ENCODE measurements at regions not wholly inside any gene's neighbourhood (a gene's known extent, or its start where the extent isn't known, plus 50 kb on each side); places are given as distances from the start of the nearest gene placed in this dataset.
"Not testable (repeated sequence)": the region's sequence is repeated elsewhere in the genome, so short reads cannot be mapped to it uniquely, and the experiment has no call there.

DNA sequence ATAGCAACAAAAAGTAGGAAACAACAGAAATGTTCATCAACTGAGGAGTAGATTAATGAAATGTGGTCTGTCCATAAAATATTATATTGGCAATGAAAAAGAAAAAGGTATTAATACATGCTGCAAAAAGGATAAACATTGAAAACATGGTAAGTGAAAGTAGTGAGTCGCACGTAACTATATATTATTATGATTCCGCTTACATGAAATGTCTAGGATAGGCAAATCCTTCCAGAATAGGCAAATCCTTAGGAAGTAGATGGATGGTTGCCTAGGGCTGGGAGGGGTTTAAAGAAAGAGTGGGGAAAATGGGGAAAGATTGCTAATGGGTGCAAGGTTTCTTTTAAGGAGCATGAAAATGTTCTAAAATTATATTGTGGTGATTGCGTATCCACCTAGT, 198.1 kb upstream of the WSB1 start:
- not testable (repeated sequence) for DNase-seq

DNA sequence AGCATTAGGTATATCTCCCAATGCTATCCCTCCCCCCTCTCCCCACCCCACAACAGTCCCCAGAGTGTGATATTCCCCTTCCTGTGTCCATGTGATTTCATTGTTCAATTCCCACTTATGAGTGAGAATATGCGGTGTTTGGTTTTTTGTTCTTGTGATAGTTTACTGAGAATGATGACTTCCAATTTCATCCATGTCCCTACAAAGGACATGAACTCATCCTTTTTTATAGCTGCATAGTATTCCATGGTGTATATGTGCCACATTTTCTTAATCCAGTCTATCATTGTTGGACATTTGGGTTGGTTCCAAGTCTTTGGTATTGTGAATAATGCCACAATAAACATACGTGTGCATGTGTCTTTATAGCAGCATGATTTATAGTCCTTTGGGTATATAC, 194.6 kb upstream of the WSB1 start:
- not testable (repeated sequence) for DNase-seq

DNA sequence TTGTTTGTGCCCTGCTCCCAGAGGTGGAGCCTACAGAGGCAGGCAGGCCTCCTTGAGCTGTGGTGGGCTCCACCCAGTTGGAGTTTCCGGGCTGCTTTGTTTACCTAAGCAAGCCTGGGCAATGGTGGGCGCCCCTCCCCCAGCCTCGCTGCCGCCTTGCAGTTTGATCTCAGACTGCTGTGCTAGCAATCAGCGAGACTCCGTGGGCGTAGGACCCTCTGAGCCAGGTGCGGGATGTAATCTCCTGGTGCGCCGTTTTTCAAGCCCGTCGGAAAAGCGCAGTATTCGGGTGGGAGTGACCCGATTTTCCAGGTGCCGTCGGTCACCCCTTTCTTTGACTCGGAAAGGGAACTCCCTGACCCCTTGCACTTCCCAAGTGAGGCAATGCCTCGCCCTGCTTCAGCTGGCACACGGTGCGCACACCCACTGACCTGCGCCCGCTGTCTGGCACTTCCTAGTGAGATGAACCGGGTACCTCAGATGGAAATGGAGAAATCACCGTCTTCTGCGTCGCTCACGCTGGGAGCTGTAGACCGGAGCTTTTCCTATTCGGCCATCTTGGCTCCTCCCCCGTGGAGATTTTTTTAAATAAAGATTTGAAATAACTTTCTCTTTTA, 189.2 kb upstream of the WSB1 start:
- DNase-seq: not testable (repeated sequence)

DNA sequence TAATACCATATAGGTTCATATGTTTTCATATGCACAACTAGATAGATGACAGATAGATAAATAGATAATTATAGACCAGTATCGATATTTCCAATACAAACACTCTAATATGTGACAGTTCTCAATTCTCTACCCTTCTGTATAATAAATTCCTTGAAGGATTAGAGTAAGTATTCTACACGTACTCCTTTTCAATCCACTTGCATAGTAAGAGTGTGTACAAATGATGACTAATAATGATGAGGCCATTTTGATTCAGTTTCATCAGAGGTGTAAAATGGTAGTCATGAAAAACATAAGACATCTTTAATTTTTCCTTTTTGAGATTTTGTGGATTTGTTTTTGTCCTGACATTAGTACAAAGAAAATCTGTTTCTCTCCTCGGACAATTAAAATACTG, 188.3 kb upstream of the WSB1 start:
- DNase-seq: no peak

DNA sequence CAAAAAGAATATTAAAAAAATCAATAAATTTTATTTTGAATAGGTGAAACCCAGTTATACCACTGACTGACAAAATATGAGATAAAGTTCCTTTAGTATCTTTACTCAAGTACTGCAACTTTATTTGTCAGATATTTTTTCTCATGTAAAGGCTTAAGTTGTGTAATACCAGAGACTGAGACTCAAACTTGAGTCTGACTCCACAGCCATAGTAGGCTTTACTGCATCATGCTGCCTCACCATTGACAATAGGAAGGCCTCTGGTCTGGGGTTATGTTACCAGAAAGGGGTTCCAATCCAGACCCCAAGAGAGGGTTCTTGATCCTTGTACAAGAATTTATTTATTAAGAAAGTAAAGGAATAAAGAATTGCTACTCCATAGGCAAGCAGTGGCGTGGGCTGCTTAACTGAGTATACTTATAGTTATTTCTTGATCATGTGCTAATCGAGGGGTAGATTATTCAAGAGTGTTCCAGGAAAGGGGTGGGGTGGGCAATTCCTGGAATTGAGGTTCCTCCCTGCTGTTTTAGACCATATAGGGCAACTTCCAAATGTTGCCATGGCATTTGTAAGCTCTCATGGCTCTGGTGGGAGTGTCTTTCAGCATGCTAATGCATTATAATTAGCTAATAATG, 187.4 kb upstream of the WSB1 start:
- no peak for DNase-seq

DNA sequence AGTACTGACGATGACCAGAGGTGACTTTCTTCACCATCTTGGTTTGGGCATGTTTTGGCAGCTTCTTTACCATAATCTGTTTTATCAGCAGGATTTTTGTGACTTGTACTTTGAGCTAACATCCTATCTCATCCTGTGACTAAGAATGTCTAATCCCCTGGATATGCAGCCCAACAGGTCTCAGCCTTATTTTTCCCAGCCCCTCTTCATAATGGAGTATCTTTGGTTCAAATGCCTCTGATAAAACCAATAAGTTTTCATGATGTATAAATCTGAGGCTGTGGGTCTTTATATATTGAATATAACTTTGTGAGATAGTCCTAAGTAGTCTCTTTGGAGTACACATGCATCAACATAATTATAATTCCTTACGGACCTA, 186.9 kb upstream of the WSB1 start:
- DNase-seq: no peak

DNA sequence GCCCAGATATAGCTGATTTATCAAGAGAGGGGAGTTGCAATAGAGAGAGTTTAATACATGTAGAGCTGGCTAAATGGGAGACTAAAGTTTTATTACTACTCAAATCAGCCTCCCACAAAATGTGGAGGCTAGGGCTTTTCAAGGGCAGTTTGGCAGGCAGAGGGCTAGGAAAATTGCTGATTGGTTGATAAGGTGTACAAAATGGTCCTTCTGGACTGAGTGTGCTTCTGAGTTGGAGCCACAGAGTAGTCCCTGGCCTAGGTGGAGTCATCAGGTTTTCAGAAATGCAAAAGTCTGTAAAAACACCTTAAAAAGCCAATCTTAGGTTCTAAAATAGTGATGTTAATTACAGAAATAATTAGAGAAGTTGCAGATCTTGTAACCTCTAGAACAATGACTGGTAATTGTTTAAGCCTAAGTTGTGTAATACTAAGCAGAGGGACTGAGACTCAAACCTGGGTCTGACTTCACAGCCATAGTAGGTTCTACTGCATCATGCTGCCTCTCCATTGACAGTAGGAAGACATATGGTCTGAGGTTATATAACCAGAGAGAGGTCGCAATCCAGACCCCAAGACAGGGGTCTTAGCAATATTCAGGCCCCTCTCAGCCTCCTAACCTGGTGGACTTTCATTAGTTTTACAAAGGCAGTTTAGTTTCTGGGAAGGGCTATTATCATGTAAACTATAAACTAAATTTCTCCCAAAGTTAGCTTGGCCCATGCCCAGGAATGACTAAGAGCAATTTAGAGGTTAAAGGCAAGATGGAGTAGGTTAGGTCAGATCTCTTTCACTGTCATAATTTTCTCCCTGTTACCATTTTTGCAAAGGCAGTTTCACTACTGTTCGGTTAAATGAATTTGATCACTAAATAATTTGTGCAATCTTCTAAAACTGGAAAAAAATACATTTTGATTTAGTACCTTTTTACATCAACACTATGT, 186.3 kb upstream of the WSB1 start:
- DNase-seq: not testable (repeated sequence)

DNA sequence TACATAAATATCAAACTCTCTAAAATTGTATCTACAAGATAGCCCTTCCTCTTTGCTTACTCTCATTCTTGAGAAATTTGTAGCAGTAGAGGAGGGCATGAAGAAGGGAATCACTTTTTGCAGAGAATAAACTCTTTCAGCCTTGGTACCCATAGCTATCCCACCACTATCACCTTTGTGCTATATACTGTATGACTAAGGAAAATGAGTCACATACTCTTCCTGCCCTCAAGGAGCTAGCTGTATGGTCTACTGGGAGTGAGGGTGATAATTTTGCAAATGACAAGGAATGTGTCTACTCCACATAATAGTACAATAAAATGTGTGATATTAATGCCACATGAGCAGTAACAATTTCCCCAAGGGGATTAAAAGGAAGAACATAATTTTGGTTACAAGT, 184.6 kb upstream of the WSB1 start:
- DNase-seq: no peak

DNA sequence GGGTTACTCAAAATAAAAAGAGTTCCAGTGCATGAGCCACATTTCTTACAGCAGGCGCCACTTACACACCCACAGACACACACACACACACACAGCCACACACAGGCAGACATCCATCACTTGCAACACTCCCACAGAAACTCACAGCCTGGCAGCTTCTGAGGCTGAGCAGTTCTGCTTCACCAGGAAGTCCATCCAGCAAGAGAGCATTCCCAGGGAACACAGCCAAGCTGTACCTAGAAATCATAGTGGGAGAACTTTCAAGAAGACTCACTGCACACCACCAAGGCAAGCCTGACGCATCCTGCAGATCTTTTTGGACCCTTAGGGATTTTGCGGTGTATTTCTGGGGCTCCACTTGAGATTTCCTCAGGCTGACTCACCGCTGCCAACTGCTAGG, 140.9 kb upstream of the WSB1 start:
- no peak for DNase-seq

DNA sequence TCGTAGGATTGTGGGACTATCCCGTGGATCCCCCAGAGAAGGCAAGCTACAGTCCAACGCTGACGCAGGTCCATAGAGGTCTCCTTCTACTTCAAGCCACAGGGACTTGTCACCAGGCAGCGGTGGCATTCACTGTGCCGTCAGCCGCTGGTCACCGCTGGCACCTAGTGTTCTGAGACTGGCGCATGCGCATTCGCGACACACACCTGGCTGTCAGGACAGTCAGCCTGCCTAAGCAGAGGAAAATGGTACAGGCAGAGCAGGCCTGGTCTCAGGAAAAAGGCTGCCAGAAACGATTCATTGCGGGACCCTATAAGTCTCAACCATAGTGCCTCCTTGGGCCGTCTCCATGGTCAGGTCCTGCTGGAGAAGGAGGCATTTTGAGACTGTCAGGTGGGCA, 138.0 kb upstream of the WSB1 start:
- no peak for DNase-seq

DNA sequence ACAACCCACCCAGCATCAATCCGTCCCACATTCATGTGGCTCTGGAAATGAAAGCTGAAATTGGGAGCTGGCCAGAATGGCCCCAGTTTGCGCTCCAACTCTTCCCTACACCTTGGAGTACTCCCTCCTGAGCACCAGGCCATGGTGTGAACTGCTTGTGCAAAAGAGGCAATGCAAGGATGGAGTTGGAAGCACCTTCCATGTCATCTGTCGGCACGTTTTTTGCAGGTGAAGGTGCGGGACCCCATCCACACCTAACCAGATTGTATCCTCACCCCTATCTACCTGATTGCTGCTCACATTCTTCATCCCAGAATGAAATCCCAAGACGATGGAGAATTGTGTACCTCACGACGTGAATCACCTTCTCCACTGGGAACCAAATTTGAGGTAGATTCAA, 136.6 kb upstream of the WSB1 start:
- DNase-seq: no peak

DNA sequence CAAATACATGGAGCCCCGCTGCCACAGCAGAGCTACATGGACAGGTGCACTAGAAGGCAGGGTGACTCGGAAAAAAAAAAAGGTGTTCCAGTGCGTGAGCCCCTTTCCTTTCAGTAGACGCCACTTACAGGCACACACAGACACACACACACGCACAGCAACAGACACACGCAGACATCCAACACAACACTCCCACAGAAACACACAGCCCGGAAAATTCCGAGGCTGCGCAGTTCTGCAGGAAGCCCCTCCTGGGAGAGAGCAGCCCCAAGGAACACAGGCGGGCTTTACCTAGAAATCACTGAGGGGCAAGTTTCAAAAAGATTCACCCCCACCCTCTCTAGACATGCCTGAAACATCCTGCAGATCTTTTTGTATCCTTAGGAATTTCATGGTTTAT, 136.0 kb upstream of the WSB1 start:
- no peak for DNase-seq

DNA sequence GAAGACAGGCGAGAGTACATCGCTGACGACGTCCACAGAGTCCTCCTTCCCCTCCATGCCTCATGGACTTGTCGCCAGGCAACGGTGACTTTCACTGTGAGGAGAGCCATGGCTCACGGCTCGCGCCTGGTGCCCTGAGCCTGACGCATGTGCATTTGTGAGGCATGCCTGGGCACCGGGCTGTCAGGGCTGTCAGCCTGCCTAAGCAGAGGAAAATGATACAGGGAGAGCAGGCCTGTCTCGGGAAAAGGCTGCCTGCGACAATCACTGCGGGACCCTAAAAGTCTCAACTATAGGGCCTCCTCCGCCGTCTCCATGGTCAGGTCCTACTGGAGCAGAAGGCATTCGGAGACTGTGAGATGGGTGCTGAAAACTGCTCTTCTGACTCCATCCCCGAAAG, 135.5 kb upstream of the WSB1 start:
- DNase-seq: no peak

DNA sequence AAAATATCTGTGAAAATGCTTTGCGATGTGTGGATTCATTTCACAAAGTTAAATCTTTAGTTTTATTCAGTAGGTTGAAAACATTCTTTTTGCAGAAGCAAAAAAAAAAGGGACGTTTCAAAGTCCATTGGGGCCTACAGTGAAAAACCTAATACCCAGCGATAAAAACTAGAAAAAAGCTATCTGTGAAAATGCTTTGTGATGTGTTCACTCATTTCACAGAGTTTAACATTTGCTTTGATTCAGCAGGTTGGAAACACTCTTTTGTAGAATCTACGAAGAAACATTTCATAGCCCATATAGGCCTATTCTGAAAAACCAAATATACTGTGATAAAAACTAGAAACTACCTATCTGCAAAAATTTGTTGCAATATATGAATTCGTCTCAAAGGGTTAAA, 113.6 kb upstream of the WSB1 start:
- DNase-seq: no peak

DNA sequence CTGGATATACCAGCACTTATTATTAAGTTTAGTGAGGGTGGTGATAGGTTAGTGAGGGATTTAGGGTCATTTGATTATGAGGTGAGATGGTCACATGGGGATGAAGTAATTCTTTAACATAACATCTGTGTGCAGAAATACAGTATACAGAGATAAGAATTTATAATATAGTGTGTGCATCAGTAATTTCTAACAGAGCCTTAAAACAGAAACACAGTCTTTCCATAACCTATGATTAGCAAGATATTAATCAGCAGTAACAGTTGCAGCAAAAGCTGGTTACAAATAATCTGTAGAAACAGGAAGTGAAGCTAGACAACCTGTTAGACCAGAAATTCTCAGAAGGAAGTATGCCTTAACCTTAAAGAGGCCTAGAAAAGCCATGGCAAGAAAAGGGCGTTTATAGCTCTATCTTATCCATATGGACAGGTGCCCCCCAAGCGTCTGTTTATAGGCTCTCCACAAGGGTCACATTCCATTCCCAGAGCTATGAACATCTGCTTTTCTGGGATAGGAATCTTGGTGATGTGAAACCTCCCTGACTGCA, 112.5 kb upstream of the WSB1 start:
- DNase-seq: not testable (repeated sequence)

DNA sequence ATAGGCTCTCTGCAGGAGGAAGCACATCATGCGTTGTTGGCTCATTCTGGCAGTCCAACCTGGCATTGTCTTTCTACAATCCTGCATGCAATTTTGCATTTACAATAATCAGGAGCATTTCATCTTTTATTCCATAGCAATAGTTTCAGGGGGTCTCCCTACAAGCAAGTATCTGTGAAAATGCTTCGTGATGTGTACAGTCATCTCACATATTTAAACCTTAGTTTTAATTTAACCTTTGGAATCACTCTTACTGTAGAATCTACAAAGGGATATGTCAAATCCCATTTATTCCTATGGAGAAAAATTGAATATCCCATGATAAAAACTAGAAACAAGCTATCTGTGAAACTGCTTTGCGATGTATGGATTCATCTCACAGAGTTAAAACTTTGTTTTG, 112.0 kb upstream of the WSB1 start:
- no peak for DNase-seq

DNA sequence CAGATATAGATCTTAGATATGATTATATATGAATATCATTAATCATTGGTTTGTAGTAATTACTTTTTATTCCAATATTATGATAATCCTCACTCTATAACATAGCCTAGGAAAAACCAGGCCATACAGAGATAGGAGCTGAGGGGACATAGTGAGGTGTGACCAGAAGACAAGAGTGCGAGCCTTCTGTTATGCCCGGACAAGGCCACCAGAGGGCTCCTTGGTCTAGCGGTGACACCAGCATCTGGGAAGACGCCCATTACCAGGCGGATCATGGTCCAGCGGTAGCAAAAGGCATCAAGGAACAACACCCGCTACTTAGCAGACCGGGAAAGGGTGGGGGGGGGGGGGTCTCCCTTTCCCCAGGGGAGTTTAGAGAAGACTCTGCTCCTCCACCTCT, 96.4 kb upstream of the WSB1 start:
- DNase-seq: not testable (repeated sequence)

DNA sequence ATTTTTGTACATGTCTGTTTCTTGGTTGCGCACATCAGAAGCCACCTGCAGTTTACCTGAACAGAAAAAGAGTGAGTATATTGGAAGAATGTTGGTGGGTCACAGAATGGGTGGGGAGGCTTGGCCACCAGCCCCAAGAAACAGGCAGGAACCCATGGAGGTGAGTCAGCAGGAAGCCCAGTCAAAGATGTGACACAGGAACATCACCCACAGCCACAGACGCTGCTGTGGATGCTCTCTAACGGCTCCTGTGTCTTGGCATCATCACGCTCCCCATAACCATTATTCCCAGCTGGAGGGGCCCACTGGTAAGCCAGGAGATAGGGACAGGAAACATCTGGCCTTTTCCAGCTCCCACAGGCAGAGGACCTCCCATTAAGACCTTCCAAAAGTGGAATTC, 94.0 kb upstream of the WSB1 start:
- no peak for DNase-seq

DNA sequence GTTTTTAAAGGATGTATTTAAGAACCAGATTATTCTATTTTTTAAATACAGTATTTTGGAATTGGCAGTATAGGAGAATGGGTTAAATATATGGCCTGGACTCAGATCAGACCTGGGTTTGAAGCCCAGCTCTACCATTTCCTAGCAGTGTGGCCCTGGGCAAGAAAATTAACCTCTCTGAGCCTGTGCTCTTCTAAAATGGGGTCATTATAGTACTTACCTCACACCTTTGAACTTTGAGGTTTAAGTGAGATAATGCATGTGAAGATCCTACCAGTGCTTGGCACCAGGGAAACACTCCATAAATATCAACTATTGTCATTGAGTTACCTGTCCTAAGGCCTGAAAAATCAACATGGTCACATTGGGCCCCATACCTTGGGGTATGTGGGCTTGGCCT, 93.4 kb upstream of the WSB1 start:
- no peak for DNase-seq

DNA sequence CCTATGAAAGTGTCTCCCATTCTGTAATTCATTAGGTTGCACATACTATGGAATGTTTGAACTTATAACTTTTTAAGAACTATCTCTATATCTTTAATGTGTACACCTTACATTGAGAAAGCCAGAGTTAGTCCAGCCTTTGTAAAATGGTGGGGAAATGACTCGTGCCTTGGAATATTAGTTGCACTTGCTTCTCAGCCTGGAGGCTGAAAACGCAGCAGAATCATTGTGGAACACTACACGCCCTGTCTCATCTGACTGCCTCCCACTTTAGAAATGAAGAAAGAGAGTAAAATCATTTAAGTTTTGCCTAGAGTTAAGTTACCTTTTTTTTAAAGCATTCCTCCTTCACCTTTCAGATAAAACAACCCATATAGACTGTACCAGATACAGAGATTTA, 90.7 kb upstream of the WSB1 start:
- no peak for DNase-seq

DNA sequence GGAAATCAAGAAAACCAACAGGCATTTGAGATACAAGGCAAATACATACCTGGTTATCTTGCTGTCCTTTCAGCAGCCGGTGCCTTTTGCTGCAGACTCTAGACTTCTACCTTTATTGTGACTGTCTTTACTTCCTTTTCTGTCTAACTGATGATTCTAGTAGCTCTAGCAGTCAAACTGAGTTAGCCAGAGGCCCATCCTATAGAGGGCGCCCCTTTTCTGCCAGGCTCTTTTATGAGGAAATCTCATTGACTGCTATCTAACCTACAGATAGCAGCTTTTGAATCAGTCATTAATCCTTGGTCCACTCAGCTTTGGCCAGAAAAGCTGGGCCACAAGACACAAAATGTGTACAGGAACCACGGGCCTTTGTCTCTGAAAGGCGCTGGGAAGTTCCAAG, 87.5 kb upstream of the WSB1 start:
- no peak for DNase-seq

DNA sequence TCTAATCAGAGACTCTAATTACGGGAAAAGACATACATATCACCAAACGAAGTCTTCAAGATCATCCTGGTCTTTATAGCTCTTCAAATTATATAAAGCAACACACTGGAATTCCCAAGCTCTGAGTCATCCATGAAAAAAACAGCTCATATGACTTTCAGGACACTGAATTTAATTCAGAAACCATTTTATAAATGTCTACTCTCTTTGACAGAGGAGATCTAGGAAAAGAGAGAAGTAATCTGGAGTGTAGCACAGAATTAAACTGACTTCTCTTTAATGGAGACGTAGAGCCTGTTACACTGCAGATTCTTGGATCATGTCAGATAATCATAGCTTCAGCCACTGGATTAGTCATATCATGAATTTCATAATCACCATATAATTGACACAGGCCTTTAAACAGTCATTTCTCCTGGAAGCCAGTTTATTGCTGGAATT, 86.8 kb upstream of the WSB1 start:
- no peak for DNase-seq

DNA sequence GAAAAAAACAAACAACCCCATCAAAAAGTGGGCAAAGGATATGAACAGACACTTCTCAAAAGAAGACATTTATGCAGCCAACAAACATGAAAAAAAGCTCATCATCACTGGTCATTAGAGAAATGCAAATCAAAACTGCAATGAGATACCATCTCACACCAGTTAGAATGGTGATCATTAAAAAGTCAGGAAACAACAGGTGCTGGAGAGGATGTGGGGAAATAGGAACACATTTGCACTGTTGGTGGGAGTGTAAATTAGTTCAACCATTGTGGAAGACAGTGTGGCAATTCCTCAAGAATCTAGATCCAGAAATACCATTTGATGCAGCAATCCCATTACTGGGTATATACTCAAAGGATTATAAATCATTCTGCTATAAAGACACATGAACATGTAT, 85.5 kb upstream of the WSB1 start:
- not testable (repeated sequence) for DNase-seq
